Suppressor macrophage (primary cell): ENCODE measurements at regions not wholly inside any gene's neighbourhood (a gene's known extent, or its start where the extent isn't known, plus 50 kb on each side); places are given as distances from the start of the nearest gene placed in this dataset.
"Not testable (repeated sequence)": the region's sequence is repeated elsewhere in the genome, so short reads cannot be mapped to it uniquely, and the experiment has no call there.

Experiments used
- DNase-seq, 4 experiments: peaks; one replicate each; pipeline ENCODE4 v3.0.0-alpha.2; 2020 to 2022

DNA sequence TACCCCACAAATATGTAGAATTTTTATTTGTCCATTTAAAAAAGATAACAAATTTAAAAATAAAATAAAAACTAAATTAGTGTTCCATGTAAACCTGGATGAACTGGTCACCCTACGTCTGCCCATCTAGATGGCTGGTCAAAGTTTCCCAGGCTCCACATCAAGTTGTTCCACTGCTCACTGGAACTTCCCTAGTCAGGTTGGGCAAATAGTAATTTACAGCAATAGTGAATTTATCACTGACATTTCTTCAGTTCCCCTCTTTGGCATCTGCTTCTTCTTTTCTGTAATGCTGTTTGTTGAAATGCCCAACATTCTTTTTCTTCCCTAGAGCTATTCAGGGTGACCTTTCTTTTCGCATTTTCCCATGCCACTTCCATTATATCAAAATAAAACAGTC lies 272.7 kb upstream of the BTG1 start:
- DNase-seq: peak; percentile 35 to 78 (median 70)

DNA sequence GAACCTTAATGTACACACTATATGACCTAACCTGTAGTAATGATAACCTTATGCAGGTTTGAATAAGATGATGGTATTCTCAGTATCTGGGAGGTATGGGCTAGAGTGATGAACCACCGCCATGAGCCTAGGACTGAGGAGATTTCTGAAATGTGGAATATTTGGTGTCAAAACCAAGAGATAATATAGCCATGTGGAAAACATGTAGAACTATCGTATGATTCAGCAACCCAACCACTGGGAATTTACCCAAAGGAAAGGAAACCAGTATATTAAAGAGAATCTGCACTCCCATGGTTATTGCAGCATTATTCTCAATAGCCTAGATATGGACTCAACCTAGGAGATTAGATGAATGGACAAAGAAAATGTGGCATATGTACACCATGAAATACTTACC lies 271.7 kb upstream of the BTG1 start:
- DNase-seq: no peak

DNA sequence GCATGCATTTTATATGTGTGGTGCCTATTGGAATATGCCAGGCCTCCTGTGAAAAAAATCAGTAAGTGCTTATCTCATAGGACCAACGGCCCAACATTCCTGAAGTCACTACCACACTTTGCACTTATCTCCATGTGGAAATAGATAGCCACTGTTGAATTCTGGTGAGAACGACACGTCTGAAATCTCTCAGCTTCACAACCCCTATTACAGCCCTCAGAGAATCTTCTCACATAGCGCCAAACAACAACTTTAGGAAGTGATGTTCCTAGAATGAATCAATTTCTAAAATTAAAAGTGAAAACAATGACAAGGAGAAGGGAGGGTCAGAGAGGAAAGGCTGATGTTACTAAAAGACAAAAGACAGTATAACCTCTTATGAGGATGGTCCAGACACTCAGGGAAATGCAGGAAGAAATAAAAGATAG lies 270.8 kb upstream of the BTG1 start:
- DNase-seq: no peak

DNA sequence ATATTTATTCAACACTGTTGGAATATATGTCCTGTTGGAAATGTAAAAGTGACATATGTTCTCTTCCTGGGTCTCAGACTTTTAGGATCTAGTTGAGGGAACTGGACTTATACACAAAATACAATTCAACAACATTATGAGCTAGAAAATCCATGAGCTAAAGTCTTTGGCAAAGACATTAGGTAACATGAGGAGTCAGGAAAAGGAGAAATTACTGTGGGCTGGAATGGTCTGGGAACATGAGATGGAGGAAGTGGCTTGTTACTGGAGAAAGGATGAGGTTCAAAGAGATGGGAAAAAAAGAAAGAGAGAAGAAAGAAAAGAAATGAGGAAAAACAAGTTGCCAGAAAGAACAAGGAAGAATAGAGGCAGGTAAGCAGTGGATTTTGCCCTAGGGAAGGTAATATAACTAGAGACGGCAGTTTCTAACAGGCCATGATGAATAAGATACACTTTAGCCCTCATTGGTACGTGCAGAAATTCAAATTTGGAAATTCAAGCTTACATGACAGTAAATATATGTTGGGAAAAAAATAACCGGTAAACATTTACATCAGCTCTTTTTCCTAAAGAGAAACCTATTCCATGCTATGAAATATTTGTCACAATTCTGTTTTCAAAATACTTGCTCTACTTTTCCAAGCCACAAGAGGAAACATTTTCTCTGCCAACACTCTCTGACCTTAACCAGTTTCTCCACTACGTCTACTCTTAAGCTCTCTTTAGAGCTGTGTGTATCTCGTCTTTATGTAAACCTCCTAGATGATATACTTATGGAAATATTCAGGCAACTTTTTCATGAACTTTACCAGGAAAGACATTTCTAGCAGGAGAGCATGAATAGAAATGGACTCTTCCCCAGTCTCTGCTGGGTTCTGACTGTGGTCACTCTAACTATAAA lies 268.8 kb upstream of the BTG1 start:
- no peak for DNase-seq

DNA sequence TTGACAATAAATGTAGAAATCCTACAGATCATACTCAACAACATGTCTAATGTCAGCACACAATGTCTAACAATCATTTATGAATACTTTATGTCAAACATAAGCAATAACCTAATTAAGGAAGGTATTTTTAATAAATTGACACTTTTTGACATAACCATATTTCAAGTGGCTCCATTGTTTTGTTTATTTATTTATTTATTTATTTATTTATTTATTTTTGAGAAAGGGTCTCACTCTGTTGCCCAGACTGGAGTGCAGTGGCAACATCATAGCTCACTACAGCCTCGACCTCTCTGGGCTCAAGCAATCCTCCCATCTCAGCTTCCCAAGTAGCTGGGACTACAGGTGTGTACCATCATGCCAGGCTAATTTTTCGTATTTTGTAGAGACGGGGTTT lies 267.6 kb upstream of the BTG1 start:
- DNase-seq: no peak

DNA sequence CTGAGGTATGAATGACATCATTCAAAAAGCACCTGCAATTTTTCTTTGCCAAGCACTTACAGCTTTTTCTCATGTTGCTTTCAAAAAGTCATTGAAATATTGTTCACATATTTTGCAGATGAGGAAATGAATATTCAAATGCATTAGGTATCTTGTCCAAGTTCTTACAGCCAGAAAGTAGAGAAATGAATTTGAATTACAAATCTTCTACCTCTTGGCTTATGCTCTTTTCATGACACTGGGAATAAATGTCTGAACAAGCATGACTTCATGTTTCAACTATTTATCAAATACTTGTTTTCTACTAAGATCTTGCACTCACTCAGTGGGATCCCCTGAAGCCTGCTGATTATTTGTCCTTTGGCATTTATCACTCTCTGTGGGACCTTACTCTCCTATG lies 267.2 kb upstream of the BTG1 start:
- DNase-seq: no peak

DNA sequence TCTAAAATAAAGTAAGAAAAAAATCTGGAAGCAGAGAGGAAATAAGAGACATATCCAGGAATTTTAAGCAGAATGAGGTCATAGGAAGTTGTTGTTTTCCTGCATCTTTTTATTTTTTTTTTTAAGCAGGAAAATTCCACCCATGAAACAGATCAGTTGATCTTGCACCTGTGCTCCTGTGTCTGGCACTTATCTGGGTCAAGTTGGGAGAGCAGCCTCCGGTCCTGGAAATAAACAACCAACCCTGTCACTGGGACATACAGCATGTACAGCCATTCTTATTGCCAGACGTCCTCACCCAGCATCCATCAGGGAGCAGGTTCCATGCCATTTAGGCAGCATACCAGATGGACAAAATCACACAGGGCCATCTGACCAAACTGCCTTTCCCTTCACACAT lies 266.0 kb upstream of the BTG1 start:
- DNase-seq: no peak

DNA sequence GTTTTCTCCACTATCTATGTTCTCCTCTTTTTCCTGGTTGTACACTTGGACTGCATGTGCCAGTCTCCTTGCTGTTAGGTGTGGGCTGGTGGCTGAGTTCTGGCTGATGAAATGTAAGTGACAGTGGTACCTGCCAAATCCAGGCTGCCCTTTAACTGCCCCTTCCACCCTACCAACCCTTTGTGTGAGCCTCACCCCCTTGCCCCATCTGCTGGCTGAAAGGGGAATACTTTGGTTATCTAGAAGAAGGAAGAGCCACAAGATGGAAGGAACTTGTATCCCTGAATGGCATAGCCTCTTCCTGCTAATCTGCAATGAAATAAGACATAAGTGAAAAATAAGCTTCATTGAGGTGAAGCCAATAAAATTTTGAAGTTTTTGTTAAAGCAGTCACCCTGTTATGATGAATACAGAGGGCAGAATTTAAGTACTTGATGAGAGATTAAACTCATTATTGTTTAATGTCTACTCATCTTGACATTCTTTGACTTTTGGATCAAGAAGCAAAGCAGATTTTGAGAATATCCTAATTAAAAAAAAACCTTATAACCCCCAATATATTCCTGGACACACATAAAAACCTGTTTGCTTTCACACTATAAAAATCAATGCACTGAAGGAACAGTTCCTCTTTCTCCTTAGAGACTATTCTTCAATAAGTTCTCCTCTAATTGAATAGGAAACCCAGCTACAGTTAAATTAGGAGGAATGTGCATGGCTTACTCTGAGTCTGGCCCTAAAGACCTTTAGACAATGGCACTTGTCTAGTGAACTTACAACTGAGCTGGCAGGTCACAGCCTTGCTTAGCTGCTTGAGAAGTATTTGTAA lies 262.6 kb upstream of the BTG1 start:
- peak; percentile 44 to 75 (median 52) for DNase-seq

DNA sequence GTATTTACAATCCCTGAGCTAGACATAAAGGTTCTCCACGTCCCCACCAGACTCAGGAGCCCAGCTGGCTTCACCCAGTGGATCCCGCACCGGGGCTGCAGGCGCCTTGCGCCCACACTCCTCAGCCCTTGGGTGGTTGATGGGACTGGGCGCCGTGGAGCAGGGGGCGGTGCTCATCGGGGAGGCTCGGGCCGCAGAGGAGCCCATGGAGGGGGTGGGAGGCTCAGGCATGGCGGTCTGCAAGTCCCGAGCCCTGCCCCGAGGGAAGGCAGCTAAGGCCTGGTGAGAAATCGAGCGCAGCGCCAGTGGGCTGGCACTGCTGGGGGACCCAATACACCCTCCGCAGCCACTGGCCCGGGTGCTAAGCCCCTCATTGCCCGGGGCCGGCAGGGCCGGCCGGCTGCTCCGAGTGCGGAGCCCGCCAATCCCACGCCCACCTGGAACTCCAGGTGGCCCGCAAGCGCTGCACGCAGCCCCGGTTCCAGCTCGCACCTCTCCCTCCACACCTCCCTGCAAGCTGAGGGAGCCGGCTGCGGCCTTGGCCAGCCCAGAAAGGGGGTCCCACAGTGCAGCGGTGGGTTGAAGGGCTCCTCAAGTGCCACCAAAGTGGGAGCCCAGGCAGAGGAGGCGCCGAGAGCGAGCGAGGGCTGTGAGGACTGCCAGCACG lies 260.9 kb upstream of the BTG1 start:
- not testable (repeated sequence) for DNase-seq

DNA sequence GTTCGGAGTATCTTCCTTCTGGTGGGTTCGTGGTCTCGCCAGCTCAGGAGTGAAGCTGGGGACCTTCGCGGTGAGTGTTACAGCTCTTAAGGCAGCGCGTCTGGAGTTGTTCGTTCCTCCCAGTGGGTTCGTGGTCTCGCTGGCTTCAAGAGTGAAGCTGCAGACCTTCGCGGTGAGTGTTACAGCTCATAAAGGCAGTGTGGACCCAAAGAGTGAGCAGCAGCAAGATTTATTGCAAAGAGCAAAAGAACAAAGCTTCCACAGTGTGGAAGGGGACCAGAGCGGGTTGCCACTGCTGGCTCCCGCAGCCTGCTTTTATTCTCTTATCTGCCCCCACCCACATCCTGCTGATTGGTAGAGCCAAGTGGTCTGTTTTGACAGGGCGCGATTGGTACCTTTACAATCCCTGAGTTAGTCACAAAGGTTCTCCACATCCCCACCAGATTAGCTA lies 260.2 kb upstream of the BTG1 start:
- not testable (repeated sequence) for DNase-seq

DNA sequence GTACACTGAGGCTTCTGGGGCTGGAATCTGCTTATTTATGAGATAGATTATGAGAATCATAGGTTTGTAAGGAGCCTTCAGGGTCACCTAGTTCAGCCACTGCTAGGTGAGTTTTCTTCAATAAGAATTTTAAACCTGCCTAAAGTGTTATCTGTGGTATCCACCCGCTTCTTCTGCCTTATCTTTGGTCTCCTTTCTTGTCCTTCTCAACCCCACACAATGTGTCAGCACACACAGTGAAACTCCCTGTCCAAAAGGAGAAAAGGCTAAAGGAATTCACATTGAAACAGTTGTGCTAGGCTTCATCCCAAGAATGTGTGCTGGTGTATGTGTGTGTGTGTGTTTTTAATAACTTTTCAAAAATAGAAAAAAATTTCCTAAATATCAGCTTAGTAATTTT lies 259.3 kb upstream of the BTG1 start:
- DNase-seq: no peak

DNA sequence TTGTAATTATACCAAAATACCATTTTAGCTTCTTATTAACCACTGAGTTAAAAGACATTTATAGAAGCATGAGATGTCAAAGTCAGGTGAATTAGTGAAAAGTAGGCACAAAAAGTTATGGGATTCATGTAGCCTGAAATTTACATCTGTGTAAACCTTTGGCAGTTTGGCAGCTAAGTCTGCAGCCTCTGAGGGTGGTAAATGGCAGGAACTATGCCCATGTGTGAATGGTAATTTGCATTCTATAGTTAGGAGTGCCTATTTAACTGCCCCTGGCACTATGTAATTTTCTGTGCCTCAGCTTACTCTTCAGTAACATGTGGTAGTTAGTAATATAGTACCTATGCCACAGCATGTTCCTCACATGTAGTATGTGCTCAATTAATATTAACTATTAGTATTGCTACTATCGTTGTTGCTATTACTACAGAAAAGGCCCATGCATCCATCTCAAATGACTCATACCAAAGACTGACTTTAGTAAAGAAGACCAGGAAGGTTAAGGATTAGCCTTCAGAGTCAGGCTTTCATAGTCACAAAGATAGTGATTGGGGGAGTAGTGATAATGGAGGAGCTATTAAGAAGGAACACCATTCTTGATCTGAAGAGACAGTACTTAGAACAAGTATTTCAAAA lies 258.7 kb upstream of the BTG1 start:
- DNase-seq: no peak

DNA sequence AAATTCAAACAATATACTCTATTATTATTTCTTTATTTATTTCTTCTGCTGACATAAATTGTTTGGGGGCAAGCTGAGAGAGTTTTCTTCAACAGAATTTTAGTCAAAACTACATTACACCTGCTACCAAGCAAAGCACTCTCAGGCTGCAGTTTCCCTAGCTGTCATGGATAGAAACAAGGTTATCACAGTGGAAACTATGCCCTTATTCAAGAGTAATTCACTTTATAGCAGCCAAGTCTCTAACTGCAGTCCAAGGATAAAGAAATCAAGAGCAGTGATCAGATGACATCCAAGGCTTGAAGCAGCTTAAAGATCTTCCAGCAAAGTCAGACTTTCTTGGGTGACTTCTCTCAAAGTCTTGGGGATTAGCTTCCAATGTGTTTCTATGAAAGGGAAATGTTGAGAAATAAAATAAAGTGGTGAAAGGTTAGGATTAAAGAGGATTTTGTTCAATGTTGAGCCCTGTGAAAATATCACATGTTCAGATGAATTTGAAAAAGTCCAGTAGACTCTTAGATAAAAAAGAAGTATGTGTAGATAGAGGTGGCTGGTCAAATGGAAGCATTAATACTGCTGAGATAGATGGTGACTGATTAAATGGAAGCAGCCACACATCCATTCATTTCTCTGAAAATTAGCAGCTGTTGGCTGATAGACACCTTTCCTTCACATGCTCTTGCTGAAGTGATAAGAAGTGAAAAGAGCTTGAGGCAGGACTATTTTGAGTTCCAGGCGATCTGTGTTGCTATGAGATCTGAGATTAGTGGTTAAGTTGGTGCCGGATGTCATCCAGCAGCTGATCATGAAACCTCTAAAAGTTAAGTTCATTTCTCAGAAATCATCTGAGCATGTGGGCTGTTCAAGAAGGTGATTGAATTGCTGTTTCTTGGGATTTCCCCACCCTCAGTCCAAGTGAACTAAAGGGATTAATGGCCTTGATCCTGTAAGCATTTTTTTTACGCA lies 257.8 kb upstream of the BTG1 start:
- peak; percentile 11 to 48 (median 30) for DNase-seq

DNA sequence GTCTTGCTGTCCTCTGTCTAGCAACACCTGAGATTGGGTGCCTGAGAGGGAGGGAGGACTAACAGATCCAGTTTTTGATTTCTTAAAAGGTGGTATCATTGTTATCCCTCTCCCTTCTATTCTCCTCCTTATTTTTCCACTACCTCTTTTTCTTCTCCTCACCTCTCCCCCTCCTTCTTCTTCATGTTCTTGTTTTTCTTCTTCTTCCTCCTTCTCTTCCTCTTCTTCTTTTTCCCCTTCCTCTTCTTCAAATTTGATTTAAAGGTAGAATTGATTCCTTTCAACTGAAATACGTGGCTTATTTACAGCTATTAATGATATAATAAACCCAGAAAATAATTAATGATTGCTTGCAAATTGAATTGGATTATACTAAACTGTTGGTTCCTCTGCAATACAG lies 256.8 kb upstream of the BTG1 start:
- no peak for DNase-seq

DNA sequence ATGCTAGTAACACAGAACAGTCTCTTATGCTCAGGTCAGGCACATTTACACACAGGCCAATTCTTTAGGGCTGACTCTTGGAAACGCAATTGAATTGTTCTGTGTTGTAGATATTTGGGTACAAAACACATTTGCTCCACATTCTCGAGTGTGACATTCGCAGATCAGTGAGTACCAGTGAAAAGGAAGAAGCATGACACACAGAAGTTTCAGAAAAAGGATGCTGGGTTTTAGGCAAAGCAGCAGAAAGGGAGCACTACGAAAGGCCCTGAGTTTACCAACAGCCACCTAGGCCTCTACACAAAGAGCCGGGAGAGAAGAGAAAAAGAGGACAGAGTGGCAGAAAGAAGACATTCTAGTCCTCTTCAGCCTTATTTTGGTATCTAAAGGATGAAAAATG lies 254.4 kb upstream of the BTG1 start:
- DNase-seq: no peak

DNA sequence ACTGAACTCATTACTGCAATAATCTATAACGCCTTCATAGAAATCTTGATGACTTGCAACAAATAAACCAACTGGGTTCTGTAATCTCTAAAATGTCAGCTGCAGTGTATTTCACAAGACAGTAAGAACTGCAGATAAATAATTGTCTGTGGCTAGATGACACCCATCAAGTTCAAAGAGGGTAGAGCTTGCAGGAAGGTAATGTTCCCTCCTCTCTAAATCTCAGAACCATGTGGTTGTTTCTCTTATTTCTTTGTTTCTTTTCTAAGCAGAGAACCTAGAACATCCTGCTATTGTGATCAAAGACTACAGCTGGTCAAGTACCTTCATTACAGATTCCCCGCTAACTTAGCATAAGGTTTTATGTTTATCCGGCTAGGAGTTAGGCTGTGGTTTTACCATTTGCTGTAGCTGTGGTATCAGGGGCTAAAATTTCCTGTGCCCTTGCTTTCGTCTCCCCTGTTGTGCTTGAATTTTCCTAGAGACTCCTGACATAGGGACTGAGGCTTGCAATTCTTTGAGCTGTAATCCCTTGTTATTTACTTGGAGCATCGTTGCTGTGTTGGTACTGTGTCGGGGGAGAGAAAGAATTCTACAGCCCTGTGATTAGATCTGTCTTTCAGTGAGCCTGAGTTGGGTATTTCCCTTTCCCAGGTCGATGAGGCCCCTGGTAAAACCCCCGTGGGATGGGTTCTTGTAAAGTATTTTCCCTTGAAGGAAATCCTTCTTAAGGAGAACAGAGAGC lies 253.1 kb upstream of the BTG1 start:
- DNase-seq: no peak

DNA sequence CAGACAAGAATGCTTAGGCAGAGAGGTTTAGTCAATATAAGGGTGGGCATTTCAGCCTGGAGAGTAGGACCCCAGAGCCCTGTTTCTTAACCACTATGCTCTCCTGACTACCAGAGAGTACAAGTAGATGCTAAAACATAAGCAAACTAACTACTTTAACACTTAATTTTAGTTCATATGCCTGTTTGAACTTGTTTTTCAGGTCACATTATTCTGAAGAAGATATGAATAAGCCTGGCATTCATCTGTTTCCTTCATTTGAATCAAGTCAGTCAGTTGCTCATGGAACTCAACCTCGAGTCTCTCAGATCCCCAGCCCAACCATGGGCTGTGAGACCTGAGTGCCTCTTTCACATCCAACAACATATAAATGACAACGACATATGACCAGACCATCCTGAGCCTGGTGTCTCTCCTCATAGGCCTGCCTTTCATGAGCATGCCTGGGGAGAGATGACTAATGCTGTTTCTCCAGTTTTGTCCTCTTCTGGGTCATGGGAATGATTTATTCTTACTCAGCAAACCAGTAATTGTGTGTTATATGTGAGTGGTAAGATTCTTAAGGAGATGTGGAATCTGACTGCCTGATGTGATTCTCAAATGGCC lies 251.1 kb upstream of the BTG1 start:
- peak; percentile 32 to 62 (median 44) for DNase-seq

DNA sequence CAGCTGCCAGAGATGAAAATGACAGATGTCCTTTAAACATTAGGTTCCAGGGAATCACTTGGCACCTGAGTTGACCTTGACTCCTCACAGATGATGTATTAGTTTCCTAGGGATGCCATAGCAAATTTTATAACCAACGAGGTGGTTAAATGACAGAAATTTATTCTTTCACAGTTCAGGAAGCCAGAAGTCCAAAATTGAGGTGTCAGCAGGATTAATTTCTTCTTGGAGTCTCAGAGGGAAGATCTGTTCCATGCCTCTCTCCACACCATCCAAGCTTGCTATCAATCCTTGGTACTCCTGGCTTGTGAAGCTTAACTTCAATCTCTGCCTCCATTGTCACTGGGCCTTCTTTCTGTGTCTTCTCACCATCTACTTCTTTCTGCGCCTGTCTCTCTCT lies 249.7 kb upstream of the BTG1 start:
- DNase-seq: no peak

DNA sequence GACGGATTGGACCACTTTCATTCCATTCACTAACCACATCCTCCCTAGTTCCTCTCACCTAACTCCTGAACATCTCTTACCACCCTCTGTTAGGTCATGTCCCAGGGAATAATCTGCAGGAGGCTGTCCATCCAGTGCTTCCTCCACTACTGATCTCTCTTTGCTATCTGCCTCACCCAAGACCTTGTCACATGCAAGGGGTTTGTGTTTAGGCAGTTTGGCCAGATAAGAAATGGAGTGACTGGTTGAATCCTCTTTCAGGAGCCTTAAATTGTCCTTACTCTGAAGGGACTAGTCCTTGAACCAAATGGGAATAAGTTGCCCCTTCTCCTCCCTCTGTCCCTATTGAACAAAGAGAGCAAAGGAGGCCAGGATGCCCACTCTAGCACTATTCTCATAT lies 249.2 kb upstream of the BTG1 start:
- DNase-seq: no peak

DNA sequence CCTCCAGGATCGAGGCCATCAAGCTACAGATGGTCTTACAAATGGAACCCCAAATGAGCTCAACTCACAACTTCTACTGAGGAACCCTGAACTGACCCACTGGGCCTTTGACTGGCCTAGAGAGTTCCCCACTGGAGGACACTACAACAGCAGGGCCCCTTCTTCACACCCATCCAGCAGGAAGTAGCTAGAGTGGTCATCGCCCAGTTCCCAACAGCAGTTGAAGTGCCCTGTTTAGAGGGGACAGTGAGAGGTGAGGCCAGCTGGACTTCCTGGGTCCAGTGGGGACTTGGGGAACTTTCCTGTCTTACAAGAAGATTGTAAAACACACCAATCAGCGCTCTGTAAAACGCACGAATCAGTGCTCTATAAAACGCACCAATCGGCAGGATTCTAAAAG lies 247.9 kb upstream of the BTG1 start:
- DNase-seq: peak in 1 of 4 experiments; percentile 20
